Gastrocnemius medialis (tissue), 4 donors: ENCODE measurements at regions not wholly inside any gene's neighbourhood (a gene's known extent, or its start where the extent isn't known, plus 50 kb on each side); places are given as distances from the start of the nearest gene placed in this dataset.
"Not testable (repeated sequence)": the region's sequence is repeated elsewhere in the genome, so short reads cannot be mapped to it uniquely, and the experiment has no call there.

Experiments used
- ATAC-seq, 2 donors: fragments of 150-250 bp; one replicate each; pipeline ENCODE4 v1.9.1; 2016
- DNase-seq, 2 donors: peaks; one replicate each; pipeline ENCODE4 v3.0.0-alpha.2; 2019
- H3K27ac ChIP-seq, 4 donors: fragments of 200-600 bp; sonication (generic); 1 replicate in 1 of 4; 2 replicates in 3 of 4; pipeline ENCODE4 v1.5.1; 2016 to 2018; ENCODE audit warnings: mild to moderate bottlenecking in 2 of 4, moderate library complexity in 1 of 4
- H3K27me3 ChIP-seq, 3 donors: fragments of 200-600 bp; sonication (generic) in 2 of 3; 1 replicate in 1 of 3; 2 replicates in 2 of 3; pipeline versions ENCODE4 v1.5.1 to v1.6.0; 2016 to 2019; ENCODE audit warnings: mild to moderate bottlenecking in 1 of 3, moderate library complexity in 1 of 3
- H3K36me3 ChIP-seq, 2 donors: fragments of 200-600 bp; sonication (generic) in 1 of 2; one replicate each; pipeline ENCODE4 v1.5.1; 2017 to 2018
- H3K4me1 ChIP-seq, 2 donors: fragments of 200-600 bp; sonication (generic) in 1 of 2; one replicate each; pipeline ENCODE4 v1.5.1; 2016 to 2017; ENCODE audit warnings: mild to moderate bottlenecking in 2 of 2
- H3K4me3 ChIP-seq, 4 donors: fragments of 200-600 bp; sonication (generic) in 3 of 4; 1 replicate in 1 of 4; 2 replicates in 3 of 4; pipeline ENCODE4 v1.5.1; 2016 to 2019; ENCODE audit warnings: mild to moderate bottlenecking in 2 of 4
- H3K9me3 ChIP-seq, 3 donors: fragments of 200-600 bp; sonication (generic) in 2 of 3; 1 replicate in 1 of 3; 2 replicates in 2 of 3; pipeline ENCODE4 v1.5.1; 2016 to 2019
- POLR2A ChIP-seq, 2 donors: fragments of 450-650 bp; IDR thresholded peaks; one replicate each; pipeline ENCODE4 v1.6.1; 2017; ENCODE audit warnings: antibody characterized with exemption in 2 of 2, mild to moderate bottlenecking in 2 of 2, moderate library complexity in 2 of 2
- in situ Hi-C, 4 donors: fragments of 200-750 bp; cut with MboI; loops; one replicate each; pipeline versions ENCODE4 v1.15.0 to v1.8.0; 2017; ENCODE audit warnings: low sequenced_read_pairs in 4 of 4
- intact Hi-C: fragments of 100-400 bp; cut with DNase I; formaldehyde crosslinking; loops from one replicate; pipeline ENCODE4 v1.15.1; 2023; ENCODE audit warnings: low total_unique reads
- TF ChIP-seq, protein P1 (sequence below), 5 experiments: fragments of 450-650 bp in 3 of 5; fragments of 200-600 bp in 2 of 5; sonication (generic) in 2 of 5; IDR thresholded peaks in 4 of 5; conservative IDR thresholded peaks in 1 of 5; 1 replicate in 4 of 5; 2 replicates in 1 of 5; pipeline ENCODE4 v1.5.1; 2016 to 2019; ENCODE audit warnings: antibody characterized with exemption in 5 of 5, mild to moderate bottlenecking in 3 of 5, moderate library complexity in 3 of 5

DNA sequence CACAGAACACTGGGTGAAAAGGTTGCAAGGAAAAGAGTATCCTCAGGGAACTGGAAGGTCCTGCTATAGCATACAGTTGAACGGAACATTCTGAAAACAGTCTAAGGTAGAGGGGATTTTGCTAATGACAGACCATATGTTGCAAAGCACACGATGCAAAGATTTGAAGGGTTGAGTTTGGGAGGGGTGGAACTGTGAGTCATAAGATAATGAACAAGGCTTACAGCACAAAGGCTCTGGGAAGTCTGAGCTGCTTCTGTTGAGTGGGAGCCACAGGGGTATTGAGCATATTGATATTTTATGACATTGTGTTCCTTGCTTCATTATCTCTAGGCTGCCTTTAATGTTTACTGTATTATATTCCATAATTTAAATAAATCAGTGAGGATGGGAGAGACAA lies 104.9 kb downstream of the PLPPR4 start:
- H3K36me3 ChIP-seq: no peaks in the 10 kb centered on the region
- H3K4me1 ChIP-seq: no peaks in the 10 kb centered on the region
- intact Hi-C loops: no loop called here
- in situ Hi-C loops: no loop called here
- no peak overlapping the region for H3K4me3 ChIP-seq
- no peak for DNase-seq
- H3K27ac ChIP-seq: no peak overlapping the region
- no peaks in the 10 kb centered on the region for H3K9me3 ChIP-seq
- no peak for TF ChIP-seq POLR2A (IDR thresholded peaks at IDR 0.05)
- TF ChIP-seq, protein P1, sequence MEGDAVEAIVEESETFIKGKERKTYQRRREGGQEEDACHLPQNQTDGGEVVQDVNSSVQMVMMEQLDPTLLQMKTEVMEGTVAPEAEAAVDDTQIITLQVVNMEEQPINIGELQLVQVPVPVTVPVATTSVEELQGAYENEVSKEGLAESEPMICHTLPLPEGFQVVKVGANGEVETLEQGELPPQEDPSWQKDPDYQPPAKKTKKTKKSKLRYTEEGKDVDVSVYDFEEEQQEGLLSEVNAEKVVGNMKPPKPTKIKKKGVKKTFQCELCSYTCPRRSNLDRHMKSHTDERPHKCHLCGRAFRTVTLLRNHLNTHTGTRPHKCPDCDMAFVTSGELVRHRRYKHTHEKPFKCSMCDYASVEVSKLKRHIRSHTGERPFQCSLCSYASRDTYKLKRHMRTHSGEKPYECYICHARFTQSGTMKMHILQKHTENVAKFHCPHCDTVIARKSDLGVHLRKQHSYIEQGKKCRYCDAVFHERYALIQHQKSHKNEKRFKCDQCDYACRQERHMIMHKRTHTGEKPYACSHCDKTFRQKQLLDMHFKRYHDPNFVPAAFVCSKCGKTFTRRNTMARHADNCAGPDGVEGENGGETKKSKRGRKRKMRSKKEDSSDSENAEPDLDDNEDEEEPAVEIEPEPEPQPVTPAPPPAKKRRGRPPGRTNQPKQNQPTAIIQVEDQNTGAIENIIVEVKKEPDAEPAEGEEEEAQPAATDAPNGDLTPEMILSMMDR (IDR thresholded peaks at IDR 0.05 in 4 of 5, conservative IDR thresholded peaks at IDR 0.05 in 1 of 5): no peak
- no peaks in the 10 kb centered on the region for H3K27me3 ChIP-seq
- no peak for ATAC-seq

DNA sequence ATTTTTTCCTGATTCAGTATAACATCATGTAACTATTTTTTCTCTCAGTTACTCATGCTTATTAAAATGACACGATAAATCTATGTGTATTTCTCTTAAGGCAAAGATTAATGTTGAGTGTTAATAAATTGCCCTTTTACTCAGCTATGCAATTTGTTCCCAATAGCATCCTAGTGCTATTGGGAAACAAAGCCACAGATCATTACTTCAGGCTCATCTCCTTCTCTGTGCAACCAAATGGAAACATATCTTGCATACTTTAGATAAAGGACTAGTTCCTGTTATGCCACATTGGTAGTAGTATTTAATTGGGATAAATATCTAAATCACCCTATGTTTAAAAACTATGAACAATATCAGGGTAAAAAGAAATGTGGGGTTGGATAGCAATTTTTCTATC lies 106.2 kb downstream of the PLPPR4 start:
- TF ChIP-seq, protein P1 (IDR thresholded peaks at IDR 0.05 in 4 of 5, conservative IDR thresholded peaks at IDR 0.05 in 1 of 5): no peak
- no peak for TF ChIP-seq POLR2A (IDR thresholded peaks at IDR 0.05)
- intact Hi-C loops: no loop called here
- in situ Hi-C loops: no loop called here
- Histone ChIP-seq H3K9me3 (no peaks in the 10 kb centered on the region), H3K27ac (no peak overlapping the region), H3K4me3 (no peak overlapping the region), H3K36me3 (no peaks in the 10 kb centered on the region), H3K27me3 (no peaks in the 10 kb centered on the region), H3K4me1 (no peaks in the 10 kb centered on the region)
- ATAC-seq (no peak), DNase-seq (no peak)

DNA sequence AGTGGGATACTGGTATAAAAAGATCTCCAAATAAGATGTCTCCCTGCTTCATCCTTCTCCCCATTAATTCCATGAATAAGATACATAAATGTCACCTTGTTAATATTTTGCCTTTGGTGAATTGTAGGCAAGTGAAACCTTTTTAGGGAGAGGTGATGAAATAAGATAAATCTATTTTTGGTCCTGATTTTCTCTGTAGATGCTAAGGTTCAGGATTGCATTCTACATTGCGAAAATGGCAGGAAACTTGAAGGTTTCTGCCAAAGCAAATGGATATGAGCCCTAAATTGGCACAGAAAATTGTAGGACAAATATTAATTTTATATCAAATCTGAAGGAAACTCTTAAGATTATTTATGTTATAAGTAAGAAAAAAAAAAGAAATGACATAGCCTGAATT lies 107.1 kb downstream of the PLPPR4 start:
- Histone ChIP-seq H3K9me3 (no peaks in the 10 kb centered on the region), H3K4me1 (no peaks in the 10 kb centered on the region), H3K27me3 (no peaks in the 10 kb centered on the region), H3K36me3 (no peaks in the 10 kb centered on the region), H3K4me3 (no peak overlapping the region), H3K27ac (no peak overlapping the region)
- intact Hi-C loops (no loop called here), in situ Hi-C loops (no loop called here)
- ATAC-seq: no peak
- TF ChIP-seq, protein P1 (IDR thresholded peaks at IDR 0.05 in 4 of 5, conservative IDR thresholded peaks at IDR 0.05 in 1 of 5): no peak
- no peak for TF ChIP-seq POLR2A (IDR thresholded peaks at IDR 0.05)
- no peak for DNase-seq

DNA sequence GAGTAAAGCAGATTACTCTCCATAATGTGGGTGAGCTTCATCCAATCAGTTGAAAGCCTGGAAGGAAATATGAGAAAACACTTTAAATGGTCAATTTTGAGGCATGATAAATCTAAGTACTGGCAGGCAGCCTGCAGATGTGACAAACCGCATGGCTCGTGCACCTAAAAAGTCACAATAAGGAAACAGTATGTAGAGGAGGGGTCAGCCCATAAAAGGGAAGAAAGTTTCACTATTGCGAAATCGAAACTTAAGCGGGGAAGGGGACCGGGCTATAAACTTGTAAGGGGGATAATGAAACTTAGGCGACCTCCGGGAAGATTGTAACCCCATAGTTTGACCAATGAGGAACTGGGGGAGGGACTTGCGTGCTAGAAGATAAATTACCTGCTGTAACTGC lies 109.8 kb downstream of the PLPPR4 start:
- intact Hi-C loops: no loop called here
- Histone ChIP-seq H3K27ac (no peak overlapping the region), H3K36me3 (no peaks in the 10 kb centered on the region), H3K9me3 (no peaks in the 10 kb centered on the region), H3K27me3 (no peaks in the 10 kb centered on the region), H3K4me3 (no peak overlapping the region), H3K4me1 (no peaks in the 10 kb centered on the region)
- in situ Hi-C loops: no loop called here
- DNase-seq: no peak
- TF ChIP-seq, protein P1 (IDR thresholded peaks at IDR 0.05 in 4 of 5, conservative IDR thresholded peaks at IDR 0.05 in 1 of 5): no peak
- TF ChIP-seq POLR2A (IDR thresholded peaks at IDR 0.05): no peak
- ATAC-seq: no peak

DNA sequence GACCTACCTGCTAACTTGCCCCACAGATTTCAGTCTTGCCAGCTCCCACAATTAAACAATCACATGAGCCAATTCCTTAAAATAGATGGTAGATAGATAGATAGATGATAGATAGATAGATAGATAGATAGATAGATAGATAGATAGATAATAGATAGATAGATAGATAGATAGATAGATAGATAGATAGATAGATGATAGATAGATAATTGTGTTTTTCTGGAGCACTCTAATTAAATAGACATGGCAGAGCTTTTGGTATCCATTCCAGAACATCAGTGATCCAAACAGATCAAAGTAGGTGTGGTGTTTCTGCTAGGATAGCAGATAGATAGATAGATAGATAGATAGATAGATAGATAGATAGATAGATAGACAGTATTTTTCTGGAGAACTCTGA lies 110.4 kb downstream of the PLPPR4 start:
- intact Hi-C loops, H3K4me3 ChIP-seq, H3K27ac ChIP-seq, H3K27me3 ChIP-seq, H3K4me1 ChIP-seq, H3K9me3 ChIP-seq, H3K36me3 ChIP-seq, DNase-seq, in situ Hi-C loops, ATAC-seq: not testable (repeated sequence)
